ENCODE measurements at regions not wholly inside any gene's neighbourhood (a gene's known extent, or its start where the extent isn't known, plus 50 kb on each side); places are given as distances from the start of the nearest gene placed in this dataset.

DNA sequence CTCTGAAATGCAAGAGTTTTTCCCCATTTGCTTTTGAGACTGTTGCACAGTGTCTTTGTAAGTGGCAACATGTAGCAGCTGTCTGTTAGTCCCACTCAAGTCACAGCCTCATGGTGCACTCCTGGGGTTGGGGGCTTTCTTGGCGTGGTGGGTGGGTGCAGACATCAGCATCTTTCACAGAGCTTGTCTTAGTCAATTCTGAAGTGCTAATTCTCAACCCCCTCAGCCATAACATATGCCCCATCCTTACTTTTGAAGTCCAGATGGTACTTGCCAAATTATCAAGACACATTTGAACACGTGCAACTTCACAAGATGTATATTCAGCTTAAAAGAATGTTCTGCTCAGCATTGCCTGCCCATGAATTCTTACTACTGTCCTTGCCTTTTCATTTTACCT is 87.1 kb downstream of the VCAM1 start:
- TF ChIP-seq, protein P1, sequence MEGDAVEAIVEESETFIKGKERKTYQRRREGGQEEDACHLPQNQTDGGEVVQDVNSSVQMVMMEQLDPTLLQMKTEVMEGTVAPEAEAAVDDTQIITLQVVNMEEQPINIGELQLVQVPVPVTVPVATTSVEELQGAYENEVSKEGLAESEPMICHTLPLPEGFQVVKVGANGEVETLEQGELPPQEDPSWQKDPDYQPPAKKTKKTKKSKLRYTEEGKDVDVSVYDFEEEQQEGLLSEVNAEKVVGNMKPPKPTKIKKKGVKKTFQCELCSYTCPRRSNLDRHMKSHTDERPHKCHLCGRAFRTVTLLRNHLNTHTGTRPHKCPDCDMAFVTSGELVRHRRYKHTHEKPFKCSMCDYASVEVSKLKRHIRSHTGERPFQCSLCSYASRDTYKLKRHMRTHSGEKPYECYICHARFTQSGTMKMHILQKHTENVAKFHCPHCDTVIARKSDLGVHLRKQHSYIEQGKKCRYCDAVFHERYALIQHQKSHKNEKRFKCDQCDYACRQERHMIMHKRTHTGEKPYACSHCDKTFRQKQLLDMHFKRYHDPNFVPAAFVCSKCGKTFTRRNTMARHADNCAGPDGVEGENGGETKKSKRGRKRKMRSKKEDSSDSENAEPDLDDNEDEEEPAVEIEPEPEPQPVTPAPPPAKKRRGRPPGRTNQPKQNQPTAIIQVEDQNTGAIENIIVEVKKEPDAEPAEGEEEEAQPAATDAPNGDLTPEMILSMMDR (conservative IDR thresholded peaks at IDR 0.05; ENCODE audit: low read length), result no peak
- TF ChIP-seq EZH2phosphoT487 (IDR thresholded peaks at IDR 0.05; ENCODE audit: borderline replicate concordance), result no peak
